Right lobe of liver (tissue), 6 donors: ENCODE measurements at regions not wholly inside any gene's neighbourhood (a gene's known extent, or its start where the extent isn't known, plus 50 kb on each side); places are given as distances from the start of the nearest gene placed in this dataset.

ENCODE experiments used
- ATAC-seq, 4 donors: fragments of 200-7000 bp; cut with Tn5 transposase; one replicate each; pipeline ENCODE4 v1.9.1; 2020; ENCODE audit warnings: mild to moderate bottlenecking in 4 of 4, moderate library complexity in 4 of 4
- DNase-seq, 3 donors: peaks; one replicate each; pipeline ENCODE4 v3.0.0-alpha.2; 2020
- H3K27ac ChIP-seq, 3 donors: fragments of 200-600 bp; one replicate each; pipeline ENCODE4 v1.8.0; 2022
- H3K27me3 ChIP-seq, 2 donors: fragments of 200-600 bp; one replicate each; pipeline ENCODE4 v1.8.0; 2022
- H3K36me3 ChIP-seq, 4 donors: fragments of 200-600 bp; sonication (generic) in 1 of 4; one replicate each; pipeline versions ENCODE4 v1.5.1 to v1.8.0; 2017 to 2022; ENCODE audit warnings: control low read depth in 1 of 4
- H3K4me1 ChIP-seq, 4 donors: fragments of 200-600 bp; sonication (generic) in 1 of 4; one replicate each; pipeline versions ENCODE4 v1.5.1 to v1.8.0; 2017 to 2022; ENCODE audit warnings: control low read depth in 1 of 4
- H3K4me3 ChIP-seq, 3 donors: fragments of 200-600 bp; one replicate each; pipeline ENCODE4 v1.8.0; 2022
- H3K9me3 ChIP-seq, 4 donors: fragments of 200-600 bp; sonication (generic) in 1 of 4; one replicate each; pipeline versions ENCODE4 v1.5.1 to v1.8.0; 2017 to 2022; ENCODE audit warnings: control low read depth in 1 of 4
- CTCF ChIP-seq, 4 donors: fragments of 200-600 bp in 3 of 4; fragments of 450-650 bp in 1 of 4; IDR thresholded peaks; one replicate each; pipeline versions ENCODE4 v1.5.1 to v1.8.0; 2016 to 2022; ENCODE audit warnings: antibody characterized with exemption in 4 of 4, mild to moderate bottlenecking in 2 of 4
- POLR2A ChIP-seq: fragments of 450-650 bp; IDR thresholded peaks from one replicate; pipeline ENCODE4 v1.6.1; 2017; ENCODE audit warnings: antibody characterized with exemption, mild to moderate bottlenecking
- WGBS: methylation state at CpG from one replicate; pipeline ENCODE4 v1.1.6; 2018; ENCODE audit warnings: low coverage, low lambda C conversion rate; ENCODE audit not compliant: insufficient coverage; ENCODE audit errors: missing lambda C conversion rate; 5-methylcytosine and 5-hydroxymethylcytosine counted together
- intact Hi-C, 2 donors: fragments of 100-400 bp; cut with DNase I; formaldehyde crosslinking; loops; one replicate each; pipeline versions ENCODE4 v1.11.2 to v1.14.1; 2022
- donor health status: DM: no; HTN: yes; CAD: no.
- donor health status: DM: no; HTN: no; CAD: no.
- donor health status: DM: no; HTN: no; CAD: no.
- donor health status: DM: no; HTN: yes; CAD: no.
- donor health status: DM: no; HTN: yes; CAD: no.

- no peaks in the 10 kb centered on the region for H3K36me3 ChIP-seq
- WGBS: 40% methylated on average over 1 of the region's 1 CpG
- TF ChIP-seq CTCF (IDR thresholded peaks at IDR 0.05) (no peak), POLR2A (no peak)
- no peak overlapping the region for H3K4me3 ChIP-seq
- no peaks in the 10 kb centered on the region for H3K9me3 ChIP-seq
- ATAC-seq: no peak
- H3K4me1 ChIP-seq: no peaks in the 10 kb centered on the region
- H3K27me3 ChIP-seq: no peaks in the 10 kb centered on the region
- DNase-seq: no peak
- intact Hi-C loops: no loop called here
- H3K27ac ChIP-seq: no peak overlapping the region
Measured at GRCh38 chr3:7913283-7913682, 588.3 kb upstream of the LMCD1 start.

GRCh38 chr3:7915356-7915755, 586.3 kb upstream of the LMCD1 start:
- Histone ChIP-seq H3K27ac (no peak overlapping the region), H3K4me1 (no peaks in the 10 kb centered on the region), H3K36me3 (no peaks in the 10 kb centered on the region), H3K9me3 (no peaks in the 10 kb centered on the region), H3K27me3 (no peaks in the 10 kb centered on the region), H3K4me3 (no peak overlapping the region)
- ATAC-seq (no peak), DNase-seq (no peak)
- intact Hi-C loops: no loop called here
- 50% methylated on average over 2 of the region's 4 CpGs for WGBS
- TF ChIP-seq POLR2A (no peak), CTCF (IDR thresholded peaks at IDR 0.05) (no peak)

- no peaks in the 10 kb centered on the region for H3K9me3 ChIP-seq
- no peaks in the 10 kb centered on the region for H3K27me3 ChIP-seq
- no peak overlapping the region for H3K27ac ChIP-seq
- no peaks in the 10 kb centered on the region for H3K4me1 ChIP-seq
- WGBS: 44% methylated on average over 4 of the region's 4 CpGs
- no peaks in the 10 kb centered on the region for H3K36me3 ChIP-seq
- no peak overlapping the region for H3K4me3 ChIP-seq
- TF ChIP-seq POLR2A (no peak), CTCF (IDR thresholded peaks at IDR 0.05) (no peak)
- intact Hi-C loops: no loop called here
- DNase-seq (no peak), ATAC-seq (no peak)
Measured at GRCh38 chr3:7917443-7918151, 584.0 kb upstream of the LMCD1 start.

DNA sequence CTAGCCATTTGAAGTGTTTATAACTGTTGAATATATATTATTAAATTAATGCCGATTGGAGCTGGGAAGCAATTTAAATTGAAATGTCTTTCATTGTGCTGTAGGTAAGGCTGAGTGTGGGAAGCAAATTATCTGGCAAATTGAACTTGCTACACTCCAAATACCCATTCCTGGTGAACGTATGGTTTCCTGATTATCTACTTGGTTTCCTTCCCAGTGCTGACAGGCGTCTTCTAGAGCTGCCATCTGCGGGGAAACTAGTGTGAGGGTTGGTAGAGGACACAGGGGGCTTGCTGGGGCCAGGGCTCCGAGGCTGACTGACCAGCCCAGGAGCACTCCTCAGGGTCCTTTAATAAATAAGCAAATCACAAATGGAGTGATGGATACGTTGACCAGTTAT, 581.4 kb upstream of the LMCD1 start:
- no peak for ATAC-seq
- 45% methylated on average over 6 of the region's 6 CpGs for WGBS
- intact Hi-C loops: no loop called here
- H3K4me1 ChIP-seq: no peaks in the 10 kb centered on the region
- TF ChIP-seq CTCF (IDR thresholded peaks at IDR 0.05) (no peak), POLR2A (no peak)
- no peaks in the 10 kb centered on the region for H3K27me3 ChIP-seq
- no peak overlapping the region for H3K27ac ChIP-seq
- H3K9me3 ChIP-seq: no peaks in the 10 kb centered on the region
- no peaks in the 10 kb centered on the region for H3K36me3 ChIP-seq
- H3K4me3 ChIP-seq: no peak overlapping the region
- no peak for DNase-seq

- Histone ChIP-seq H3K27ac (no peak overlapping the region), H3K27me3 (no peaks in the 10 kb centered on the region), H3K36me3 (no peaks in the 10 kb centered on the region), H3K9me3 (no peaks in the 10 kb centered on the region), H3K4me3 (no peak overlapping the region), H3K4me1 (no peaks in the 10 kb centered on the region)
- TF ChIP-seq POLR2A (no peak), CTCF (IDR thresholded peaks at IDR 0.05) (no peak)
- DNase-seq: no peak
- ATAC-seq: no peak
- WGBS: 41% methylated on average over 2 of the region's 2 CpGs
- intact Hi-C loops: no loop called here
Measured at GRCh38 chr3:7924228-7924627, 577.4 kb upstream of the LMCD1 start.
